IPS-11a (cell line): ENCODE measurements at regions not wholly inside any gene's neighbourhood (a gene's known extent, or its start where the extent isn't known, plus 50 kb on each side); places are given as distances from the start of the nearest gene placed in this dataset.
"Not testable (repeated sequence)": the region's sequence is repeated elsewhere in the genome, so short reads cannot be mapped to it uniquely, and the experiment has no call there.

Experiments
- H3K4me3 ChIP-seq: one replicate; pipeline ENCODE4 v1.5.1; 2013; ENCODE audit warnings: low read depth, low read length, control low read depth

GRCh38 chrX:67213686-67214085 lies 330.1 kb upstream of the AR start:
- H3K4me3 ChIP-seq = not testable (repeated sequence)

GRCh38 chrX:67207912-67208311 lies 335.9 kb upstream of the AR start:
- H3K4me3 ChIP-seq = no peak overlapping the region

GRCh38 chrX:67159437-67159836 lies 384.4 kb upstream of the AR start:
- H3K4me3 ChIP-seq = no peak overlapping the region

- no peak overlapping the region for H3K4me3 ChIP-seq
These were observed 429.2 kb upstream of the AR start for GRCh38 chrX:67114635-67115034.

- no peak overlapping the region for H3K4me3 ChIP-seq
These were observed 438.1 kb upstream of the AR start for GRCh38 chrX:67105758-67106116.

- no peak overlapping the region for H3K4me3 ChIP-seq
These were observed 438.7 kb upstream of the AR start for GRCh38 chrX:67104982-67105757.

- no peak overlapping the region for H3K4me3 ChIP-seq
These were observed 443.6 kb upstream of the AR start for GRCh38 chrX:67100031-67100884.

GRCh38 chrX:67094061-67094460 lies 449.8 kb upstream of the AR start:
- no peak overlapping the region for H3K4me3 ChIP-seq

- no peak overlapping the region for H3K4me3 ChIP-seq
These were observed 411.9 kb upstream of the EDA2R start for GRCh38 chrX:67050760-67051159.

GRCh38 chrX:67044866-67045265 lies 406.0 kb upstream of the EDA2R start:
- no peak overlapping the region for H3K4me3 ChIP-seq

GRCh38 chrX:67044029-67044653 lies 405.3 kb upstream of the EDA2R start:
- H3K4me3 ChIP-seq = no peak overlapping the region

GRCh38 chrX:67004451-67004850 lies 365.6 kb upstream of the EDA2R start:
- no peak overlapping the region for H3K4me3 ChIP-seq

GRCh38 chrX:66994729-66995128 lies 355.9 kb upstream of the EDA2R start:
- H3K4me3 ChIP-seq = no peak overlapping the region

- H3K4me3 ChIP-seq = not testable (repeated sequence)
These were observed 353.2 kb upstream of the EDA2R start for GRCh38 chrX:66992077-66992476.

GRCh38 chrX:66988331-66988730 lies 349.5 kb upstream of the EDA2R start:
- H3K4me3 ChIP-seq = no peak overlapping the region

- H3K4me3 ChIP-seq = no peak overlapping the region
These were observed 322.8 kb upstream of the EDA2R start for GRCh38 chrX:66961665-66962064.

GRCh38 chrX:66931713-66932112 lies 292.8 kb upstream of the EDA2R start:
- no peak overlapping the region for H3K4me3 ChIP-seq

- not testable (repeated sequence) for H3K4me3 ChIP-seq
These were observed 291.6 kb upstream of the EDA2R start for GRCh38 chrX:66930516-66930915.

- H3K4me3 ChIP-seq = no peak overlapping the region
These were observed 281.4 kb upstream of the EDA2R start for GRCh38 chrX:66920296-66920695.

GRCh38 chrX:66919280-66919832 lies 280.5 kb upstream of the EDA2R start:
- H3K4me3 ChIP-seq = no peak overlapping the region

GRCh38 chrX:66918511-66918910 lies 279.6 kb upstream of the EDA2R start:
- no peak overlapping the region for H3K4me3 ChIP-seq

GRCh38 chrX:66915893-66916292 lies 277.0 kb upstream of the EDA2R start:
- no peak overlapping the region for H3K4me3 ChIP-seq
